Activated B cell treated with CpG ODN at 0.5 μM for 24 hours (primary cell): ENCODE measurements at regions not wholly inside any gene's neighbourhood (a gene's known extent, or its start where the extent isn't known, plus 50 kb on each side); places are given as distances from the start of the nearest gene placed in this dataset.

ENCODE experiments used
- ATAC-seq: fragments of 200-7000 bp; cut with Tn5 transposase; one replicate; pipeline ENCODE4 v1.10.0; 2021; ENCODE audit warnings: low read depth, mild to moderate bottlenecking, moderate library complexity
- CTCF ChIA-PET: fragments of 350-600 bp; sonication (Branson Sonifier 250); formaldehyde crosslinking; loops from one replicate; lab custom pipeline; 2021; ENCODE audit warnings: antibody characterized with exemption; lab: Charles Lee
- POLR2A ChIA-PET: fragments of 350-600 bp; sonication (Branson Sonifier 250); formaldehyde crosslinking; loops from one replicate; lab custom pipeline; 2021; ENCODE audit warnings: antibody characterized with exemption; lab: Charles Lee
- DNase-seq: peaks from one replicate; pipeline ENCODE4 v3.0.0; 2022
- H3K27ac Mint-ChIP-seq: one replicate; pipeline ENCODE4 v1.8.0; 2020; ENCODE audit warnings: mixed read lengths
- H3K27me3 Mint-ChIP-seq: one replicate; pipeline ENCODE4 v1.8.0; 2021; ENCODE audit warnings: mixed read lengths
- H3K36me3 Mint-ChIP-seq: one replicate; pipeline ENCODE4 v1.8.0; 2021; ENCODE audit warnings: low read depth, mixed read lengths
- H3K4me1 Mint-ChIP-seq: one replicate; pipeline ENCODE4 v1.8.0; 2021; ENCODE audit warnings: mixed read lengths
- H3K4me3 Mint-ChIP-seq: one replicate; pipeline ENCODE4 v1.8.0; 2020; ENCODE audit warnings: mild to moderate bottlenecking, mixed read lengths
- H3K9me3 Mint-ChIP-seq: one replicate; pipeline ENCODE4 v1.8.0; 2020; ENCODE audit warnings: mixed read lengths
- intact Hi-C: fragments of 100-400 bp; cut with micrococcal nuclease; formaldehyde crosslinking; loops from one replicate; pipeline ENCODE4 v1.15.1; 2024
- TF ChIP-seq, protein P1 (sequence below): fragments of 200-600 bp; IDR thresholded peaks from one replicate; pipeline ENCODE4 v1.8.0; 2022; ENCODE audit warnings: antibody characterized with exemption, mild to moderate bottlenecking

DNA sequence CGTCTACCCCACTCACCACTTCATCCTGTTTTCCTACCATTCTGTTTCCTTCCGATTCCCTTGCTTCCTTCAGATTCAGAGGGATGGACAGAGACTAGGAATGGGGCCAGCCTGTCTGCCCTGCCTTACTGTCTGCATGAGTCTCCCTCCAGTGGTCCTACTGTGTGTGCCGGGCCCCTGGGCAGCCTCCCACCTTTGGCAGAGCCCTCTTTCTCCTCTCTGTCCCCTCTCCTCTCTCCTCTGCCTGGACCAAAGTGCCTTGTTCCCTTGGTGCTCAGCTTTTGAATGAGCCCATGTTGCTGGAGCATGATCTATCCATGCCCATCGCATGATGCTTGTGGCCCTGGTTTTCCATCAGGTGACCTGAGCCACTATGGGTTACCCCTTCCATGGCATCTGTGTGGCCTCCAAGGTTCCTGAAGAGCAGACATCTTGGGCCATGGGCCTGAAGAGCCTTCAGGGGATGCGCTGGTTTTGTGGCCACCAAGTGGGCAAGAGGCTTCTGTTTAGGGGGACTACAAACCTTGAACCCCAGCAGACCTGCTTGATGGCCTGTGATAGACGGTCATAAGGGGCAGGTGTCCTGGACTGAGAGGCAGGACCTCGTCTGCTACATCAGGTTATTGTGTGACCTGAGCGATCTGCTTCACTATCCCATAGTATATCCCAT, 54.2 kb upstream of the BCL11B start:
- Mint-ChIP-seq H3K4me1 (no peaks in the 10 kb centered on the region), H3K4me3 (no peak overlapping the region), H3K27ac (no peak overlapping the region), H3K36me3 (no peaks in the 10 kb centered on the region), H3K9me3 (no peaks in the 10 kb centered on the region), H3K27me3 (no peaks in the 10 kb centered on the region)
- CTCF ChIA-PET = no interaction called here
- POLR2A ChIA-PET = no interaction called here
- DNase-seq (no peak), ATAC-seq (no peak)
- TF ChIP-seq, protein P1, sequence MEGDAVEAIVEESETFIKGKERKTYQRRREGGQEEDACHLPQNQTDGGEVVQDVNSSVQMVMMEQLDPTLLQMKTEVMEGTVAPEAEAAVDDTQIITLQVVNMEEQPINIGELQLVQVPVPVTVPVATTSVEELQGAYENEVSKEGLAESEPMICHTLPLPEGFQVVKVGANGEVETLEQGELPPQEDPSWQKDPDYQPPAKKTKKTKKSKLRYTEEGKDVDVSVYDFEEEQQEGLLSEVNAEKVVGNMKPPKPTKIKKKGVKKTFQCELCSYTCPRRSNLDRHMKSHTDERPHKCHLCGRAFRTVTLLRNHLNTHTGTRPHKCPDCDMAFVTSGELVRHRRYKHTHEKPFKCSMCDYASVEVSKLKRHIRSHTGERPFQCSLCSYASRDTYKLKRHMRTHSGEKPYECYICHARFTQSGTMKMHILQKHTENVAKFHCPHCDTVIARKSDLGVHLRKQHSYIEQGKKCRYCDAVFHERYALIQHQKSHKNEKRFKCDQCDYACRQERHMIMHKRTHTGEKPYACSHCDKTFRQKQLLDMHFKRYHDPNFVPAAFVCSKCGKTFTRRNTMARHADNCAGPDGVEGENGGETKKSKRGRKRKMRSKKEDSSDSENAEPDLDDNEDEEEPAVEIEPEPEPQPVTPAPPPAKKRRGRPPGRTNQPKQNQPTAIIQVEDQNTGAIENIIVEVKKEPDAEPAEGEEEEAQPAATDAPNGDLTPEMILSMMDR = no peak
- intact Hi-C loops = no loop called here

DNA sequence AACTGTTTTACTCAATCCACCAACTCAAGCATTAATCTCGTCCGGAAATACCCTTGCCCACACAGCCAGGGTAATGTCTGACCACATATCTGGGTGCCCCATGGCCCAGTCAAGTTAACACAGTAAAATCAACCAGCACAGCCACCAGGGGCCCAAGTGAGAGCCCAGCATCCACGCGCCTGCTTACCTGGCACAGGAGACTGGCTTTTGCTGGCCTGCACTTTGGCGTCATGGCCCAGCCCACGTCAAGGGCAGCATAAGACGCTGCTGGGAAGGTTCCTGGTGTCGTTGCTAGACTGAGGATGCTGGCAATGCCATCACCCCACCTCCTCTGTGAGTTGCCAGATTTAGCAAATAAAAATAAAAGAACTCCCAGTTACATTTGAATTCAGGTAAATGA, 53.6 kb upstream of the BCL11B start:
- H3K27ac Mint-ChIP-seq = no peak overlapping the region
- TF ChIP-seq, protein P1 = no peak
- POLR2A ChIA-PET = no interaction called here
- no peaks in the 10 kb centered on the region for H3K36me3 Mint-ChIP-seq
- H3K9me3 Mint-ChIP-seq = no peaks in the 10 kb centered on the region
- intact Hi-C loops = no loop called here
- no peaks in the 10 kb centered on the region for H3K4me1 Mint-ChIP-seq
- CTCF ChIA-PET = no interaction called here
- no peak overlapping the region for H3K4me3 Mint-ChIP-seq
- ATAC-seq (no peak), DNase-seq (no peak)
- no peaks in the 10 kb centered on the region for H3K27me3 Mint-ChIP-seq

DNA sequence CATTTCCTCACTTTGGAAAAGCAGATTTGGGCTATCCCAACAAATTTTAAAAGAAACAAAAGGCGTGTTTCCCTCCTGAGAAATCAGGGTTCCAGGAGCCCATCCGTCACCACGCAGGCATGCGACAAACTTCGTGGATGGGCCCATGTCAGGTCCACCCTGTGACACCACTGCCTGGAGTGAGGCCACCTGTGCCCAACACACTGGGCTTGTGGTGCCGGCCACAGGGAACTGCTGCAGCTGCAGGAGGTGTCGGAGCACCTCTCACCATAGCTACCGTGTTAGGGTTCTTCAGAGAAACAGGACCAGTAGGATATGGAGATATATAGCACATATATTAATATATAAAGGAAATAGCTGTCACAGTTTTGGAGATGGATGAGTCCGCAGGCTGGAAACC, 53.0 kb upstream of the BCL11B start:
- no peaks in the 10 kb centered on the region for H3K4me1 Mint-ChIP-seq
- ChIA-PET CTCF (no interaction called here), POLR2A (no interaction called here)
- TF ChIP-seq, protein P1 = no peak
- H3K27me3 Mint-ChIP-seq = no peaks in the 10 kb centered on the region
- no peak overlapping the region for H3K4me3 Mint-ChIP-seq
- DNase-seq (no peak), ATAC-seq (no peak)
- no peak overlapping the region for H3K27ac Mint-ChIP-seq
- H3K9me3 Mint-ChIP-seq = no peaks in the 10 kb centered on the region
- no peaks in the 10 kb centered on the region for H3K36me3 Mint-ChIP-seq
- intact Hi-C loops = no loop called here

DNA sequence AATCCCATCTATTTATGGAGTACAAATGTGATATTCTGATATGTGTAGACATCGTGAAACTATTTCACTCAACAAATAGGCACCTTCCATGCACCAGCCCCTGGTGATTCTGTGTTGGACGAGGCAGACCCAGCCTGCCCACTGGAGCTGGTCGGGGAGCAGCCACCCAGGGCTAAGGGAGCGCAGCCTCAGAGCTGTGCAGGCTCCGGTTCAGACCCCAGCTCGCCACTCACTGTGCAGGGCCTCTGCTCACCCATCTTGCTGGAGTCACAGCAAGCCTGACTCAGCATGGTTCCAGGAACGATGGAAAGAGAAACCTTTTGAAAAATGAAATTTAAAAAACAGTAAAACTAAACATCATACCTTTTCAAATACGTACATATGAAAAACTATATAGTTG, 52.3 kb upstream of the BCL11B start:
- DNase-seq (no peak), ATAC-seq (no peak)
- Mint-ChIP-seq H3K9me3 (no peaks in the 10 kb centered on the region), H3K27ac (no peak overlapping the region), H3K4me3 (no peak overlapping the region), H3K27me3 (no peaks in the 10 kb centered on the region), H3K36me3 (no peaks in the 10 kb centered on the region), H3K4me1 (no peaks in the 10 kb centered on the region)
- intact Hi-C loops = no loop called here
- POLR2A ChIA-PET = no interaction called here
- CTCF ChIA-PET = no interaction called here
- TF ChIP-seq, protein P1 = no peak

DNA sequence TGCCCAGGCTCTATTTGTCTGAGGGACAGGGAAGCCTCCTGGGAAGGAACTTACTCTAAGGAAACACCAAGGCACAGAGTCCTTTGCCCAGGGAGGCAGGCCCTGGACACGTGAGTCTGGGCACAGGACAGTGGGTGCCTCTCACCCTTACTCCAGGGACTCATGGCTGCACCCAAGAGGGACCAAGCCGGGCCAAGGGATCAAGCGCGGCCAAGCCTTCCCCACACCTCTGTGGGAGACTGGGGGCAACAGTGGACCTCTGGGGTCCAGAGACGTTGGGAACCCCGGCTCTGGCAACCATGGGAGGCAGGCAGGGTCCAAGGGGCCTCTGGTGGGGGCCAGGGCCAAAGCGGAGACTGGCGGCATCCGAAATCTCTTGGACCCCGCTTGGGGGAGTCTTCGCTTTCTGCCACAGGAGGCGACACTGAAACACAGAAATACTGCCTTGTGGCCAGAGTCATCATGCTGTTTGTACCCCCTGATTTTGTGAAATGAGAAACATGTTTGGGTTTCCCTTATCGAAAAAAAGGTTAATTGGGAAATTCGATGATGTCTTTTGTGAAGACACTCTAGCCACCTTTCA, 51.7 kb upstream of the BCL11B start:
- ATAC-seq (no peak), DNase-seq (no peak)
- Mint-ChIP-seq H3K36me3 (no peaks in the 10 kb centered on the region), H3K9me3 (no peaks in the 10 kb centered on the region), H3K4me3 (no peak overlapping the region), H3K27me3 (no peaks in the 10 kb centered on the region), H3K27ac (no peak overlapping the region), H3K4me1 (no peaks in the 10 kb centered on the region)
- ChIA-PET POLR2A (no interaction called here), CTCF (no interaction called here)
- intact Hi-C loops = no loop called here
- TF ChIP-seq, protein P1 = no peak
